ENCODE measurements at regions not wholly inside any gene's neighbourhood (a gene's known extent, or its start where the extent isn't known, plus 50 kb on each side); places are given as distances from the start of the nearest gene placed in this dataset.

DNA sequence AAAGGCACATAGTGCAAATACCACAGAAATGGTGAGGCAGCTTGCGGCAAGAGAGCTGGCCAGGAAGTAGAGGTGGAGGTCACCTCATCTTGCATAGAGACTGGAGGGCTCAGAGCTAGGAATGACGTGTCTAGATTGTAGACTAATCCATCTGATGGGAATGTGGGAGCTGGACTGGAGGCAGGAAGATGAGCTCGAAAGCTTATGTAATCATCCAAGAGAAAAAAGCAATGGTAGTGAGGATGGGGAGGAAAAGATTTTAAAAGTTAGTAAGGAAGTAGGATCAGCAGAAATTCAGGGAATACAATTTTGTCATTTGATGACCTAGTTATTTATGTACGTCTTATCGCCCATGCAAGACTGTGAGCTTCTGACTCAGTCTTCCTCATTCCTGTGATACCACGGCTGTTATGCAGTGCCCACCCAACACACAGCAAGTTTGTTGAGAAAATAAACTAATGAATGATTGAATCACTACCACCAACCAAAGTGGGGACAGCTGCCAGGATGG is 123.9 kb downstream of the RRAGC start:
- TF ChIP-seq SPI1 (IDR thresholded peaks at IDR 0.05; ENCODE audit: borderline replicate concordance, low read depth) (no peak), POLR2AphosphoS5 (IDR thresholded peaks at IDR 0.05; ENCODE audit: low read depth) (no peak), CTCF (IDR thresholded peaks at IDR 0.05; ENCODE audit: insufficient read depth, low read length) (no peak), GABPA (IDR thresholded peaks at IDR 0.05; ENCODE audit: low read depth) (no peak)
- TF ChIP-seq, protein P1, sequence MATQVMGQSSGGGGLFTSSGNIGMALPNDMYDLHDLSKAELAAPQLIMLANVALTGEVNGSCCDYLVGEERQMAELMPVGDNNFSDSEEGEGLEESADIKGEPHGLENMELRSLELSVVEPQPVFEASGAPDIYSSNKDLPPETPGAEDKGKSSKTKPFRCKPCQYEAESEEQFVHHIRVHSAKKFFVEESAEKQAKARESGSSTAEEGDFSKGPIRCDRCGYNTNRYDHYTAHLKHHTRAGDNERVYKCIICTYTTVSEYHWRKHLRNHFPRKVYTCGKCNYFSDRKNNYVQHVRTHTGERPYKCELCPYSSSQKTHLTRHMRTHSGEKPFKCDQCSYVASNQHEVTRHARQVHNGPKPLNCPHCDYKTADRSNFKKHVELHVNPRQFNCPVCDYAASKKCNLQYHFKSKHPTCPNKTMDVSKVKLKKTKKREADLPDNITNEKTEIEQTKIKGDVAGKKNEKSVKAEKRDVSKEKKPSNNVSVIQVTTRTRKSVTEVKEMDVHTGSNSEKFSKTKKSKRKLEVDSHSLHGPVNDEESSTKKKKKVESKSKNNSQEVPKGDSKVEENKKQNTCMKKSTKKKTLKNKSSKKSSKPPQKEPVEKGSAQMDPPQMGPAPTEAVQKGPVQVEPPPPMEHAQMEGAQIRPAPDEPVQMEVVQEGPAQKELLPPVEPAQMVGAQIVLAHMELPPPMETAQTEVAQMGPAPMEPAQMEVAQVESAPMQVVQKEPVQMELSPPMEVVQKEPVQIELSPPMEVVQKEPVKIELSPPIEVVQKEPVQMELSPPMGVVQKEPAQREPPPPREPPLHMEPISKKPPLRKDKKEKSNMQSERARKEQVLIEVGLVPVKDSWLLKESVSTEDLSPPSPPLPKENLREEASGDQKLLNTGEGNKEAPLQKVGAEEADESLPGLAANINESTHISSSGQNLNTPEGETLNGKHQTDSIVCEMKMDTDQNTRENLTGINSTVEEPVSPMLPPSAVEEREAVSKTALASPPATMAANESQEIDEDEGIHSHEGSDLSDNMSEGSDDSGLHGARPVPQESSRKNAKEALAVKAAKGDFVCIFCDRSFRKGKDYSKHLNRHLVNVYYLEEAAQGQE (IDR thresholded peaks at IDR 0.05; ENCODE audit: insufficient replicate concordance, low read depth), result no peak

GRCh38 chr1:38733761-38734160 is 125.8 kb downstream of the RRAGC start:
- no peak for TF ChIP-seq SPI1 (IDR thresholded peaks at IDR 0.05; ENCODE audit: borderline replicate concordance, low read depth)
- TF ChIP-seq, protein P1 (IDR thresholded peaks at IDR 0.05; ENCODE audit: insufficient replicate concordance, low read depth), result no peak
- H3K27me3 ChIP-seq (ENCODE audit: insufficient read depth, poor library complexity, severe bottlenecking), result peaks cover 4% of the 10 kb centered on the region
- no peak for DNase-seq (ENCODE audit: low read depth in 1 of 2, low spot score in 1 of 2)
- no peak overlapping the region for H3K4me3 ChIP-seq (replicated peaks; ENCODE audit: insufficient read depth, low read length)
- H3K27ac ChIP-seq (replicated peaks), result no peak overlapping the region

More for the DNA sequence above, 123.9 kb downstream of the RRAGC start:
- no peak for DNase-seq (ENCODE audit: low read depth in 1 of 2, low spot score in 1 of 2)
- no peak overlapping the region for H3K4me3 ChIP-seq (replicated peaks; ENCODE audit: insufficient read depth, low read length)
- peaks cover under 1% of the 10 kb centered on the region for H3K27me3 ChIP-seq (ENCODE audit: insufficient read depth, poor library complexity, severe bottlenecking)
- no peak overlapping the region for H3K27ac ChIP-seq (replicated peaks)

- no peak for TF ChIP-seq GABPA (IDR thresholded peaks at IDR 0.05; ENCODE audit: low read depth)
- TF ChIP-seq SPI1 (IDR thresholded peaks at IDR 0.05; ENCODE audit: borderline replicate concordance, low read depth), result no peak
- TF ChIP-seq, protein P1 (IDR thresholded peaks at IDR 0.05; ENCODE audit: insufficient replicate concordance, low read depth), result no peak
- no peak for TF ChIP-seq POLR2AphosphoS5 (IDR thresholded peaks at IDR 0.05; ENCODE audit: low read depth)
- TF ChIP-seq CTCF (IDR thresholded peaks at IDR 0.05; ENCODE audit: insufficient read depth, low read length), result no peak
- no peak overlapping the region for H3K4me3 ChIP-seq (replicated peaks; ENCODE audit: insufficient read depth, low read length)
- no peak for DNase-seq (ENCODE audit: low read depth in 1 of 2, low spot score in 1 of 2)
- peaks cover 17% of the 10 kb centered on the region for H3K27me3 ChIP-seq (ENCODE audit: insufficient read depth, poor library complexity, severe bottlenecking)
- H3K27ac ChIP-seq (replicated peaks), result no peak overlapping the region
Measured at GRCh38 chr1:38730511-38731397, 128.8 kb downstream of the RRAGC start.

Data from HL-60 (cell line).